ENCODE measurements at regions not wholly inside any gene's neighbourhood (a gene's known extent, or its start where the extent isn't known, plus 50 kb on each side); places are given as distances from the start of the nearest gene placed in this dataset.
"Not testable (repeated sequence)": the region's sequence is repeated elsewhere in the genome, so short reads cannot be mapped to it uniquely, and the experiment has no call there.

DNA sequence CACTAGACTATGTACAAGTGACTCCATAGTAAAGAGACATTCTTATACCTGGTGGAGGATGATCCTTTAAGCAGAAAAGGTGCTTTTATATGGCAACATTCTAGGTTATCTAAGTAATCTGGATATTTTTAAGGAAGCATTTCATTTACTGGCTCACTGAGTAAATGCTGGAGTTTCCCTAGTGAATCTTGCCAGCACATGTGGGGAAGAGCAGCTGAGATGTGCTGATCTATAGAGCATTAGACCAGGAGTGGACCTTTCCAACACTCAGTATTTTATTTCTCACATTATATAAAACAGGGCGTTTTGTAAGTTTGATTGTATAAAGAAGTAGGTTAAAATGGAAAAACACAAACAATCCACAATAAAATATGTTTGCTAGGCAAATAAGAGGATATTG lies 478.5 kb downstream of the ATP23 start:
- no peak for DNase-seq (ENCODE audit: low read depth, low spot score)

DNA sequence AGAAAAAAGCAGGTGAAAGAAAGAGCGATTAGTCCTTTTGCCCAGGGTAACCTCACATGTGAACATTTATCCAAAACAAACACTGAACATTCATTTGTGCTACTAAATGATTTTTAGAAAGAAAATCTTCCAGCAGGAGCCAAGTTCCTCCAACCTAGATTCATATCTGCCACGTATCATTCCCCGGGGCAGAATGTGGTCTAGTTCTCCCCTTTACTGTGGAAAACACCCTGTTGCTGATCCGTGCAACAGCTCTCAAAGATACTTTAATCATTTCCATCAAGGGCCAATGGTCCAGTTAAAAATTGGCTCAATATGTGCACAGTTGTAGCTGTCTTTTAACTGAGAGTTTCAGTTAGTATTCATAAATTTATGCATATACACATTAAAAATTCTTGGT lies 479.1 kb downstream of the ATP23 start:
- no peak for DNase-seq (ENCODE audit: low read depth, low spot score)

DNA sequence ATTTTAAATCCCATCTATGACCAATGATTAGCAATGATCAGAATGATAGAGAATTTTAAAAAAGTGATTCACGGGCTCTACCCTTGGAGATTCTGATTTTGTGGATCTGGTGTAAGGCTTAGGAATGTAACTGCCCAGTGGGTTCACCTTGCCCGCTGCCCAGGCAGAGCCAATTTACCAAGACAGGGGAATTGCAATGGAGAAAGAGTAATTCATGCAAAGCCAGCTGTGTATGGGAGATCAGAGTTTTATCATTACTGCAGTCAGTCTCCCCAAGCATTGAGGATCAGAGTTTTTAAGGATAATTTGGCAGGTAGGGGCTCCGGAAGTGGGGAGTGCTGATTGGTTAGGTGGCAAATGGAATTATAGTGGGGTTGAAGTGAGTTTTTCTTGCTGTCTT lies 480.6 kb downstream of the ATP23 start:
- DNase-seq (ENCODE audit: low read depth, low spot score) = no peak

- no peak for DNase-seq (ENCODE audit: low read depth, low spot score)
These were observed 483.5 kb downstream of the ATP23 start for GRCh38 chr12:58424735-58425392.

- peak; percentile 40 for DNase-seq (ENCODE audit: low read depth, low spot score)
These were observed 484.4 kb downstream of the ATP23 start for GRCh38 chr12:58425481-58426392.

DNA sequence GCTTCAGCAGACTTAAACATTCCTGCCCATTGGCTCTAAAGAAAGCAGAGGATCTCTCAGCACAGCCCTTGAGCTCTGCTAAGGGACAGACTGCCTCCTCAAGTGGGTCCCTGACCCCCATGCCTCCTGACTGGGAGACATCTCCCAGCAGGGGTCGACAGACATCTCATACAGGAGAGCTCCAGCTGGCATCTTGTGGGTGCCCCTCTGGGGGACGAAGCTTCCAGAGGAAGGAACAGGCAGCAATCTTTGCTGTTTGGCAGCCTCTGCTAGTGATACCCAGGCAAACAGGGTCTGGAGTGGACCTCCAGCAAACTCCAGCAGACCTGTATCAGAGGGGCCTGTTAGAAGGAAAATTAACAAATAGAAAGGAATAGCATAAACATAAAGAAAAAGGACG lies 485.1 kb downstream of the ATP23 start:
- DNase-seq (ENCODE audit: low read depth, low spot score) = not testable (repeated sequence)

DNA sequence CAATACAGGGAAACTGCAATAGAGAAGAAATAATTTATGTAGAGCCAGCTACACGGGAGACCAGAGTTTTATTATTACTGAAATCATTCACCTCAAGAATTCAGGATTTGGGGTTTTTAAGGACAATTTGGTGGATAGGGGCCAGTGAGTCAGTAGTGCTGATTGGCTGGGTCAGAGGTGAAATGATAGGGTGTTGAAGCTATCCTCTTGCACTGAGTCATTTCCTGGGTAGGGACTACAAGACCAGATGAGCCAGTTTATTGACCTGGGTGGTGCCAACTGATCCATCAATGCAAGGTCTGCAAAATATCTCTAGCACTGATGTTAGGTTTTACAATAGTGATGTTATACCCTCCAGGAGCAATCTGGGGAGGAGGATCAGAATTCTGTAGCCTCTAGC lies 486.3 kb downstream of the LRIG3 start:
- DNase-seq (ENCODE audit: low read depth, low spot score) = no peak

DNA sequence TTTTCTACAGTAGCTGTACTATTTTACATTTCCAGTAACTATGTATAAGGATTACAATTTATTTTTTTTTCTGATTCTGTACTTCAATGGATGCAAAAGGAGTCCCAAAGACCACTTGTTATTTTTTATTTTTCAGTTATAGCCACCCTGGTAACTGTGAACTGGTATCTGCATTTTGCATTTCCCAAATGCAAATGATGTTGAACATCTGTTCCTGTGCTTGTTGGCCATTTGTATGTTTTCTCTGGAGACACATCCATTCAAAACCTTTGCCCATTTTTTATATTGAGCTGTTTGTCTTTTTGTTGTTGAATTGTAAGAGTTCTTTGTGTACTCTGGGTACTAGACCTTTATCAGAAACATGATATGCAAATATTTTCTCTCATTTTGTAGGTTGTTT lies 485.6 kb downstream of the LRIG3 start:
- no peak for DNase-seq (ENCODE audit: low read depth, low spot score)

GRCh38 chr12:58435647-58436046 lies 484.7 kb downstream of the LRIG3 start:
- no peak for DNase-seq (ENCODE audit: low read depth, low spot score)

- no peak for DNase-seq (ENCODE audit: low read depth, low spot score)
These were observed 478.8 kb downstream of the LRIG3 start for GRCh38 chr12:58441483-58441882.

- DNase-seq (ENCODE audit: low read depth, low spot score) = peak; percentile 15
These were observed 476.9 kb downstream of the LRIG3 start for GRCh38 chr12:58443273-58443980.

DNA sequence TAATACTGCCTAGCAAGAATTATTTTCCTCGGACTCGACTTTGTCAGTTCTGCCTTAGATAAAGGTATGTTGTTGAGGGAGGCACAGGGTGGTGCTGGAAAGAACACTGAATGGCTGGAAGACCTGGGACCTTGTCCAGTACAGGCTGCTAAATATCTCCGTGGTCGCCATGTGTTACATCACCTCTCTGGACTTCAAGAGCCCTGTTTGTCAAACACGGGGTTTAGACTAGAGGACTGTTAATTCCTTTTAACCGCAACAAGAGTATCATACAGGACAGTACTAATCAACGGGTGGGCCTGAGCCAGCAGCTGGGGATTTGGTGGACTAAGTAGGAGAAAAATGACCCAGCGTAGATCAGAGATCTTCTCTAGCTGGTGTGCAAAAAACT lies 476.3 kb downstream of the LRIG3 start:
- no peak for DNase-seq (ENCODE audit: low read depth, low spot score)

DNA sequence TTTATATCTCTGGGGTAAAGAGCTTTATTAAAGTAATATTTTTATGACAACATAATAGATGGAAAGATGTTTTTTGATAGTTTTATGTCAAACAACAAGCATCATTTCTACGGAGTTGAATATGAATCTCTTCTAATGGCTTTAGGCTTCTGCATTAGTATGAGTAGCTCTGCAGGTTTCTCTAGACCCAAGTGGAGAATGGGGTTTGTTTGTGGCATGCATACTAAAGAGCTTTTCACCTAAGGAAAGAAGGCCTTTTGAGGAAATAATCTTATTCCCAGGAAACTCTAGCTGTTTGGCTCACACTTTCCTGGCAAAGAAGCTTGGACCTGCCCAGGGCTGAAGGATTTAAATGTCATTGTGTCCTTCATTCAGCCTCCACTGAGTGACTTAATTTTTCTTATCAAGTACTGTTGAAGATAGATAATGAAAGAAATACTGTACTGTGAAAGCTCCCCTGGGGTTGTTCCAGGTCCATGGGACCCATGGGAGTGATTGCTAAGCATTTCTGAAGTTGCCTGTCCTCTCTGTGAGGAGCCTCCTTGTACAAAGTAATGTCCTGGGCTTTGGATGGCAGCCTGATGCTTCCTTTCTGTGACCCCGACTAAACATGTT lies 469.3 kb downstream of the LRIG3 start:
- DNase-seq (ENCODE audit: low read depth, low spot score) = no peak

DNA sequence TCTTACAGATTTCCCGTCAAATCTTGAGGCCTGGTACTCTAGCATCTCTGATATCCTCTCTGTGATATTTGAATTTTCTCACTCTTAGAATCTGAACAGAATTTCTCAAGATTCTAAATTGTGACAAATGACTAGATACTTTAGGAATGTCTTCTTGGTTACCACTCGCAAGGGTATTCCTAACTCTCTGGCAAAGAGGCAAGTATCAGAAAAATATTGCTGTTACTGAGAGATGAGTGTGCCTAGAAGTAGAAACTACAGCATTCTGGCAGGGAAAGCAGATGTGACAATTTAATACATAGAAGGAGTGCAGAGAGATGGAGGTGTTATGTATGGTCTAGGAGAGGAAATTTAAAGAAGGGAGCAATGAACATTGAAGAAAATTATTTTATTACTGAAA lies 467.8 kb downstream of the LRIG3 start:
- DNase-seq (ENCODE audit: low read depth, low spot score) = no peak

DNA sequence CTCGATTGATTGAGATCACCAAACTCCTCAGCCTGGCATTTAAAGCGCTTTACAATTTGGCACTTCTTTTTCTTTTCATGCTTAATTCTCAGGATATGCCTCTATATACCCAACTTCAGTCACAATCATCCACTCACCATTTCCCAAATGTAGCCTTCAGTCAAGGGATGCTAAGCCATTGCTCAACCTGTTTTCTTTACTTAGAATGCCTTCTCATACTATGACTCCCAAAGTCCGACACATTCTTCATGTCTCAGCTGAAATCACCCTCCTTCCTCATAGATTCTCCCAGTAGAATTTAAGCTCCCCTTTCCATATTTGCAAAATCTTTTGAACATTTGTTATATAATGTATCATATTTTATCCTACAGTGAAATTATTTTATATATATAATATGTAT lies 467.0 kb downstream of the LRIG3 start:
- DNase-seq (ENCODE audit: low read depth, low spot score) = no peak

DNA sequence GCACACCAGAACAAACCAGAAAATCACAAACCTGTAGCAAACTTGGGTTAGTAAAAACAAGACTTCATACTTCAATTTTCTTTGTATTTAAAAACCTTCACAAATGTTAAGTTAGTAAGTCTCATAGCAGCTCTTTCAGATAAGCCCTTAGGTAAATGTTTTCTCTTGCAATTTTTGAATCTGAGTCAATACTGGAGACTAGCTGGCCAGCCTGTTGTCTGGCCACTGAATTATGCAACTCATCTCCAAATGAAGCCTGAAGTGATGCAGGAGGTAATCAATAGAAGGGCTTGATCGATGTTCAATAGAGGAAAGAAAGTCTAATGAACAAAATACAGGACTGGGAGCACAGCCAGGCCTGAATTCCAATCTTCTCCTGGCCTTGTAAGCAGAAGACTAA lies 465.2 kb downstream of the LRIG3 start:
- DNase-seq (ENCODE audit: low read depth, low spot score) = no peak

GRCh38 chr12:58458102-58458501 lies 462.2 kb downstream of the LRIG3 start:
- no peak for DNase-seq (ENCODE audit: low read depth, low spot score)

DNA sequence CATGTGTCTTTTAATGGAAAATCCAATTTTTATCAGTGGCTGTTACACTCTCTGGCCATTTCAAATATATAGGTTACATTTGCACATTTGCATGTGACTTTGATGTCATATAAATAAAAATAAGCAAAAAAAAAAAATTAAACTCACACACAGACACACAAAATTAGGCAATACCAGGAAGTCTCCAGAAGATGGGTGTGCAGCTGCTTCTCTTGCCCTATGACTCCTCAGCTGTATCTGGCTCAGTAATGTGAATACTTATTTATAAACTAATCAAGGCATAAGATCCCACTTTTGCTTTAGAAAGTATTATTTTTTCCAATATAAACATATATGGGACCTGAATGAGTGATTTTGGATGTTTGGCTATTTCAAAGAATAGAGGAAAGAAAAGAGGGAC lies 461.1 kb downstream of the LRIG3 start:
- no peak for DNase-seq (ENCODE audit: low read depth, low spot score)

DNA sequence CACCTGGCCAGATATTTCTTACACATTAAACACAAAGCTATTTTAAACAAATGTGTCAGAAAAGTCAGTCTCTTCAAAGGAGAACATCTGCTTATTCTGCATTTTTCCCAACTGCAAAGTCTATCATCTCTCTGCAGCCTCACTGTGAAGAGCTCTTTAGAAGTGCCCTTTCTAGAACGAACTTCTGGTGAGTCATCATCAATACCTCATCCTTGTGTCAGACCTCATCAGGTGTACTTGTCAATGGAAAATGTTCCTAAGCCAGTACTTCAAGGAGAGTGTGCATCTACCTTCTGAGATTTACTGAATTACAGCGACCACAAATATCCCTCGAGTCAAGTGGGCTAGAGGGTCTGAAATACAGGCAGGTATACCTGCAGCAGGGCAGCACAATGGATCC lies 457.3 kb downstream of the LRIG3 start:
- DNase-seq (ENCODE audit: low read depth, low spot score) = no peak

- no peak for DNase-seq (ENCODE audit: low read depth, low spot score)
These were observed 454.9 kb downstream of the LRIG3 start for GRCh38 chr12:58465418-58465817.

GRCh38 chr12:58470266-58471010 lies 449.9 kb downstream of the LRIG3 start:
- DNase-seq (ENCODE audit: low read depth, low spot score) = no peak
